Myocyte (in vitro differentiated cells): ENCODE measurements at regions not wholly inside any gene's neighbourhood (a gene's known extent, or its start where the extent isn't known, plus 50 kb on each side); places are given as distances from the start of the nearest gene placed in this dataset.
"Not testable (repeated sequence)": the region's sequence is repeated elsewhere in the genome, so short reads cannot be mapped to it uniquely, and the experiment has no call there.

Source experiments
- DNase-seq: peaks from one replicate; pipeline ENCODE4 v3.0.0-alpha.2; 2012; ENCODE audit warnings: low read depth

DNA sequence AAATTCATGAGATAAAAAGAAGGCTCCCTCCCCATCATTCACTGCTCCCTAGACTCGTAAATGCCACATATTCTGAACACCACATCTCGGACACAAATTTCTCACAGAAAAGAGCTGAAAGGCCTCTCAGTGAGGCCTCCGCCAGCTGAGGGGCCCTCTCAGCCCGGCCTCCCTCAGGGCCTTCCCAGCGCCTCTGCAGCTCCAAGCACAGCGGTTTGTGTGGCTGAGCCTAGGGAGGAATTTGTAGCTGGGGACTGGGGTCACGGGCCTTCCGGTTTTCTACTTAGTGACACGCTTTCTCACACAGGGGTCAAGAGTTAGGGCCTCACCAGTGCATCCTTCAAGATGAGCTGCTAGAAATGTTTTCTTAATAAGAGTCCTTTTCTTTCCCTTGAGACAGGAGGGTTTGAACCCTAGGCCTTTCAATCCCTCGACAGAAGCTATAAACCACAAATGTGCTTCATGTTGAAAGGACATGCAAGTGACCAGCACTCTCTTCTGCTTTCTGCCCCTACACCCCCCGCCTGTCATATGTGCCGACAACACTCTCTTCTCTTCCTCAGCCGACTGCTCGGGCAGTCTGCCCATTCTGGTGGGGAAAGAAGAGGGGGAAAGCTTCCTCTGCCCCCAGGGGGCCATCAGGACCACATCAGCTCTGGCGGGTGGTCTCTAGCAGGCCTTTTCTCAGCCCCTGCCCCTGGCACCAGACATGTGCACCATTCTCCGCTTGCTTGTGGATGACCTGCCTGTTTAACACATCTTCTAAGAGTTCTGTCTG is 104.9 kb downstream of the CHIC2 start:
- no peak for DNase-seq

DNA sequence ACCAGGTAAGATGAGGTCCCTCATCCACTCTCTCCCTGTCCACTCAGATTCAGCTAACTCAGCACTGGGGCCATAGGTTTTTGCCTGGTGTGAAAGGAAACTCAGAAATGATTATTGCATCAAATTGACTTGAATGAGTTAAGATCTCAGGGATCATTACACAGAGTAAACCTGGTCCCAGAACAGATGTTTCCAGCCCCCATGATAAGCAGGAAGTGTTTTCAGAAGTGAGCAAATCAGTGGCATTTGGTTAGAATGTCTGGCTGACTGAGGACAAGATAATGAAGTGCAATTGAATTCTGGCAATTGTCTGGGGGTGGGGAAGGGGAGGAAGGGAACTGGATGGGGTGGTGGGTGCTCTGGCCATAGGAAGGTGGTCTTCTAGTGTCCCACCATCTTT is 108.0 kb downstream of the CHIC2 start:
- DNase-seq = no peak

DNA sequence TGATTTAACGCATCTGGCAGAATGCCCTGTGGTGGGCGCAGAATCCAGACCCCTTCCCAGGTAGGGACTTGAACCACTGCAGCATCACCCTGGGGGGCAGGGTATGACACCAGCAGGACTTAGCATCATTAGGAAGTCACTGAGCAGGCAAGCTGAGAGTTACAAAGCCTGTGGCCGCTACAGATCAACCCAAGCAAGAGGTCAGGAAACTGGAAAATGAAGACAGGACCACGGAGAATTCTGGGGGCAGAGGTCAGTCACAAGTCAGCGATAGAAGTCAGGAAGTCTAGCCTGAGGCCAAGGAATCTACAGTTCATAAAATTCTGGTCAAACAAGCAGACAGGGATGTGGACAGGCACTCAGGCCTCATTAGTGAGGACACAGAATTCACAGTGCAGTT is 108.4 kb downstream of the CHIC2 start:
- DNase-seq = no peak

DNA sequence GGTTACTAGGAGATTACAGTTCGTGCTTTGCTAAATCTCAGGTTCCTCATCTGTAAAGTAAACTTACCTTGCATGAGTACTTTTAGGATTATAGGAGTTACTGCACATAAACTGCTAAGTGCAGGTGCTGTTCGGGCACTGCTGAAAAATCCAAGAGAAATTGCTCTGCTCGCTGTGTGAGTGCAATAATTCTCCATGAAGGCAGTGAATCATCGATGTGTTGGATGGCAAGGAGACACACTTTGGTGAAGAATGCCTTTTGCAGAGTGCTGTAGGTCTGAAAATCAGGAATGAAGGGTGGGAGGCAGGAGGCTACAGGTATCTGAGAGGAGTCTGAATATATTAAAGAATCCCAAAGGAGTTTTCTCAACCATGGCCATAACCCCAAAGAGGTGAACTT is 113.0 kb downstream of the CHIC2 start:
- DNase-seq = no peak

DNA sequence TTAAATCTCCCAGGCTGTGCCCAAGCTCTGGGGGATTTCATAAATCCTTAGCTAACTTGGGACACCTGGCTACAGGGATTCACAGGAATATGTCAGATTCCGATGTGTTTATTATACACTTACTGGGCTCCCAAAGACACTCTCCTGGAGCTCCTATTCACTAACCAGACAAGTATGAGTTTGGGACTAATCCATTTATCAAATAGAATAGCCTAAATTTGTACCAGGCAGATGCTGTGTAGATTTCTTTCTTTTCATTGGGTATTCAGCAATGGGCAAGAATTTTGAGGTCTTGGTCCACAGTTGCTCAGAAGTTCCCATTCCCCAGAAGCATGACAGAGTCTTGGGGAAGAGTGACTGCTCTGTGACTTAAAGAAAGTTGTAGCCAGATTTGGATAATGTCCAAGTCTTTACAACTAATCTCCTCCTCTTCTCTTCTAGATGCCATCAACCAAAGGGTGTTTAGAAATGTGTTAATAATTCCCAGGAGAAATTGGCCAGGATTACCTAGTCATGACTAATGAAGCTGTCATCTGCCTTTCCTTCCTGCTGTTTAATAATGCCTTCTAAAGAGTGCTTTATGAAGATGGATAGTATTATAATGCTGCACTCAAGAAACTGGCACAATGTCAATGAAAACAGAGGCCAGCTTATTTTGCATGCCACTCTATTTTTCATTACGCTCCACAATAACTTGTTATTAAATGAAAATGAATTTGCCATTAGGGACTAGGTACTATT is 120.9 kb downstream of the CHIC2 start:
- peak; percentile 51 for DNase-seq

DNA sequence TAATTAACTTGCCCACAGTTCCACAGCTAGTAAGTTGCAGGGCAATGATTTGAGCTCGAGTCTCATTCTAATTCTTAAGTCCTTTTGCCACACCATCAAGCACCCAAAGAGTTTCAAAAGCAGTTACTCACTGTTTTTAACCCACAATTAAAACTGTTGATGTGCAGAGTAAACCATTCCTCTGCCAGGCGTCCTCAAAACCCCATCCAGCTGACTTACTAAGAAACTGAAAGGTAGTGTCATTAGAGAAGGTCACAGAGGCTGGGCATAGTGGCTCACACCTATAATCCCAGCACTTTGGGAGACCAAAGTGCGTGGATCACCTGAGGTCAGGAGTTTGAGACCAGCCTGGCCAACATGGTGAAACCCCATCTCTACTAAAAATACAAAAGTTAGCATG is 121.7 kb downstream of the CHIC2 start:
- no peak for DNase-seq

DNA sequence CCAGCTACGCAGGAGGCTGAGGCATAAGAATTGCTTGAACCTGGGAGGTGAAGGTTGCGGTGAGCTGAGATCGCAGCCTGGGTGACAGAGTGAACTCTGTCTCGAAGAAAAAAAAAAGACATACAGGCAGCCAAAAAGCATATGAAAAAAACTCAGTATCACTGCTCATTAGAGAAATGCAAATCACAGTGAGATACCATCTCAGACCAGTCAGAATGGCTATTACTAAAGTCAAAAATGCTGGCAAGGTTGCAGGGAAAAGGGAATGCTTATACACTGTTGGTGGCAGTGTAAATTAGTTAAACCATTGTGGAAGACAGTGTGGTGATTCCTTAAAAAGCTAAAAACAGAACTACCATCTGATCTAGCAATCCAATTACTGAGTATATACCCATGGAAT is 123.1 kb downstream of the CHIC2 start:
- no peak for DNase-seq

DNA sequence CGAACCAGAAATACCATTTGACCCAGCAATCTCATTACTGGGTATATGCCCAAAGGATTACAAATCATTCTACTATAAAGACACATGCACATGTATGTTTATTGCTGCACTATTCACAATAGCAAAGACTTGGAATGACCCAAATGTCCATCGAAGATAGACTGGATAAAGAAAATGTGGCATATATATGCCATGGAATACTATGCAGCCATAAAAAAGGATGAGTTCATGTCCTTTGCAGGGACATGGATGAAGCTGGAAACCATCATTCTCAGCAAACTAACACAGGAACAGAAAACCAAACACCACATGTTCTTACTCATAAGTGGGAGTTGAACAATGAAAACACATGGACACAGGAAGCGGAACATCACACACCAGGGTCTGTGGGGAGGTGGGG is 124.5 kb downstream of the CHIC2 start:
- not testable (repeated sequence) for DNase-seq

DNA sequence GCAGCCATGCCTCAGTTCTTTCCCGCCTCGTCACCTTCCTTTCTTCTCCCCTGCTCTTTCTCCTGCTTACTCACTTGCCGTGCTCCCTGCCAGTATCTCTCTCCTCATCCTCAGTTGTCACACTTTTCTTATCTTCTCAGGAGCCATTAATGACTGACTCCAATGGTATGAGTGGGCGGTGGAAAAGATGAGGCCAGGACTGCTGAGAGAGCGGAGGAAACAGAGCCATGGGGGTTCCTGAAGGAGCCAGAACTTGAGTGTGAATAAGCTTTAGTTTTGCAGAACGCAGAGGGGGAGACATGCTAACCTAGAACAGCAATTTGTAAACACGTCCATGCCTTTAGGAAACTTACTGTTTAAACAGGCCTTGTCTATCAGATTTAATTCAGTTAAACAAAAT is 126.5 kb downstream of the CHIC2 start:
- DNase-seq = no peak

DNA sequence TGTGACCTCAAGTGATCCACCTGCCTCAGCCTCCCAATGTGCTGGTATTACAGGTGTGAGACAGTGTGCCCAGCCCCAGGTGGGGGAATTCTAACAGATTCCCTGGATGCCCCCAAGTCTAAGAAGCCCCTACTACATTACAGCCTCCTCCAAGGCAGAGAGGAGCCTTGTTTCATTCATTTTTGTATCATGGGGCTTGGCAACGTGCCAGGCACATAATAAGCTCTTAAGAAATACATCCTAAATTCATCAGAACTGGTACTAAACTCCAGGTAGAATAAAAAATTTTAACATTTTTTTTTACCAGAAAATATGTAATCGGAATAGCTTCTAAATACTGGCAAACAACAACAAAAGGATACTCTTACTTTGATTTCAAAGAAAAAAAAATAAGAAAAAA is 127.1 kb downstream of the CHIC2 start:
- no peak for DNase-seq

DNA sequence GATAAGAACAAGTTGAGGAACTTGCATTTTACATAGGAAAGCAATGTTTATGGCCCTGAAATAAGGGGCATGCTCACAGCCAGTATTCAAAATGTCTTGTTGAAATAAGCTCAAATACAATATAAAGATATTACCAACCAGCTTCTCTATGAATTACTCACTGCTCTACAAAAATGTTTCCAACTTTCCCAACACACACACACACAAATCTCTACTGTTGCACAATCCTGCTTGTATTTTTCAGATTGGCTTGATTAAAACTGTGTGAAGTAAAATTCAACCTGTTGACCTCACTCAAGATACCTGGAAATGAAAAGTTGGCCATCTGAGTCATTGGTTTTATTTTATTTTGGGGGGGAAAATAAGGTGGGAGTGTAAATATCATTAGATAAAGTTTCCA is 128.6 kb downstream of the CHIC2 start:
- no peak for DNase-seq

DNA sequence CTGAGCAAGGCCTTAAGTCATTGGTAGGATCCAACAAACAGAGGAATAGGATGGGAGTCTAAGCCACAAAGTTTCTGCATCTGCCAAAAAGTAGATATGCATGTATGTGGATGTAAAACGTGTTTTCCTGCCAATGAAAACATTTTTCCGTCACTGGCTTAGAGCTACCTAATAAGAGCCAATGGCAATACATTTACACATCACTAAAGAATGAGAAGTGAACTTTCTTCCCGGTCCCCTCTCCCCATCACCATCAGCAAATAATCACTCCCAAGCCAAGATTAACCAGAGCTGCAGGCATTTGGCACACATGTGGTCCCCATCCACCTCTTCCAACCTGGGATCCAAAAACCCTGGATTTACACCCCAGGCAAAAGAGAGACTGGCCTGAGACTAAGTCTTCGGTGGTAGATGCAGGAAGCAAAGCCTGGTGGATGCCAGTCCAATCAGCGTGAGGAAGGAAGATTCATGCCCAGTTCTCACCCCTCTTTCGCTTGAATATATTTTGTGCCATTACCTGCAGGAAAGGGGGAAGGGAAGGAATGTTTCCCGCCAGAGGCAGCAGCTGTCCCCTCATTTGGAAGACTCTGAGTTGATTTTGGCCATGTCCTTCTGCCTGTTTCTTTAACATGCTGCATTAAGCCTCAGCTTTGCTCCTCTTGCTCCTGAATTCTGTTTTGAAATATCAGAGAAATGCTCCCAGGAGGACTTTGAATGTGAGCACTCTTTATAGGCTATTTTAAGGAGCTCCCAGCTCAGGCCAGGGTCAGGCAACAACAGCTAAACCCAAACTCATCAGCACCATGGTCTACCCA is 131.4 kb downstream of the CHIC2 start:
- DNase-seq = no peak

DNA sequence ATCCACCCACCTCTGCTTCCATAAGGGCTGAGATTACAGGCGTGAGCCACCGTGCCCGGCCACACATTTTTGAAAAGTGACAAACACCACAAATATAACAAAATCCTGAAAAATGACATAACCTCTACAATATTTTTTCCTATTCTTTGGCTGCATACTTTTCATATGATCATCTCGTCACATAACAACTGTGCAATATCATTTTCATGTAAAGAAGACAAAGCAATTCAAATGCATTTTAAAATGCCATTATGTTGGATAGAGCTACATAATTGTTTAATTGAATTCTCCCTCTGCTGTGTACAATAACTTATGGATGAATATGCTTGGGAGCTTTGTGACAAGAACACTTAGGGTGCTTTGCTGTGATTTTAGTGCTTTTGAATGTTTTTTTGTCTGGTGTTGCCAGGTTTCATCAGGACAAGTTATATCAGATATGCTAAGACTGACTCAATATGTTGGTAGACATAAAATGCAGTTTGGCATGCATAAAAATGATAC is 132.9 kb downstream of the CHIC2 start:
- DNase-seq = no peak

DNA sequence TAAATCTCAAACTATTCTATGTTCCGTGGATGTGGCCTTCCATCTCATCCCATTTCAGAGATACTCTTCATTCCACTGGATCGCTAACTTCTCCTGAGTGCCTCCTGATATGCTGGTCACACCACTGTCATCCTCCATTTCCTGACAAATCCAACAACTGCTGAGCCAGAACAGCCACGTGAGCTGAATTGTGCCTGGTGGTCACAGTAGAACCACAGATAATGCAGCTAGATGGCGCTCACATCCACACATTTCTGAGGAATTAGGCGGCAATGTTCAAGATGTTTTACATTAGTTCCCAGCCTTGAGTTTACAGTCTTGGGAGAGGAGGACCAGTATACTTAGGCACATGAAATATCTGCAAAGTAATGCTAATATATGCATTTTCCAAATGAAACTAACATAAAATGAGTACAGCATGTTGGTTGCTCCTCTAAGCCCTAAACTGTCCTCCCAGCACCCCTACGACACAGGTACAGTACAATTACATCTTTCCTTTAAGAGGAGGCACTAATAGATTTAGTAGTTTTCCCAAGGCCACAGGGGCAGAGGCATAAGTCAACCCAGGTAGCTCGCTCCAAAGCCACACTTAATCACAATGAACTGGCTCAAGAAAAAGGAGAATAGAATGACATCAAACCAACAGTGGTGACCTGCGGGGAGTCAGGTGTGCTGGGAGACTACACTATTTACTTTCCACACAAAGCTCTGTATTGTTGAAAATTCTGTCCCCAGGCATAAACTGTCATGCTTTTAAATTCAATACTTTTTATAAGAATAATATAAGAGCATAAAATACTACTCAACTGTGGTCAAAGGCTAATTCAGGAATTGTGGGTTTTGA is 134.2 kb downstream of the CHIC2 start:
- DNase-seq = peak; percentile 90

DNA sequence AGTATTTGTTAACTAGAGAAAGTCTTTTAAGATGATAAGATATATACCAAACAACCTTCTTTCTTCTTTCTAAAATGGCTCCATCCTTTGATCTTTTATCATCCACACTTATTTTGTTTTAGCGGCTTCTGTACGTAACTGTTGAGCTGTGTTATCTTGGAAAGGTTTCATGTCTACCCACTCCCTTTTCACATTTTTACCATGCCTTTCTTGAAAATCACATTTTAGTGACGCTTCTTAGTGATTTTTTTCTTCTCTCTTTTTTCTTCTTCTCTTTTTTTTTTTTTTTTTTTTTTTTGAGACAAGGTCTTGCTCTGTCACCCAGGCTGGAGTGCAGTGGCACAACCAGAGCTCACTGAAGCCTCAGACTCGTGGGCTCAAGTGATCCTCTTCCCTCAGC is 135.1 kb downstream of the CHIC2 start:
- no peak for DNase-seq

DNA sequence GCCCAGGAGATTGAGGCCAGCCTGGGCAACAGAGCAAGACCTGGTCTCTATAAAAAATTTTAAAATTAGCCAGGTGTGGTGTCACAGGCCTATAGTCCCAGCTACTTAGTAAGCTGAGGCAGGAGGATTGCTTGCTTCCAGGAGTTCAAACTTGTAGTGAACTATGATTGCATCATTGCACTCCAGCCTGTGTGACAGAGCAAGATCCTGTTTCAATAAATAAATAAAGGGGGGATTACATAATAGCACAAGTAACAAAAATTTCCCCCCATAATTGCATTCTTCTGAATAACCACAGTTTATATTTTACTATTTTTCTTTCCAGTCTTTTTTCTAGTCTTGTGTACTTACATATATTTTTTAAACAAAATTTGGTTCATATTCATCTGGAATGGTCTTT is 135.6 kb downstream of the CHIC2 start:
- no peak for DNase-seq

DNA sequence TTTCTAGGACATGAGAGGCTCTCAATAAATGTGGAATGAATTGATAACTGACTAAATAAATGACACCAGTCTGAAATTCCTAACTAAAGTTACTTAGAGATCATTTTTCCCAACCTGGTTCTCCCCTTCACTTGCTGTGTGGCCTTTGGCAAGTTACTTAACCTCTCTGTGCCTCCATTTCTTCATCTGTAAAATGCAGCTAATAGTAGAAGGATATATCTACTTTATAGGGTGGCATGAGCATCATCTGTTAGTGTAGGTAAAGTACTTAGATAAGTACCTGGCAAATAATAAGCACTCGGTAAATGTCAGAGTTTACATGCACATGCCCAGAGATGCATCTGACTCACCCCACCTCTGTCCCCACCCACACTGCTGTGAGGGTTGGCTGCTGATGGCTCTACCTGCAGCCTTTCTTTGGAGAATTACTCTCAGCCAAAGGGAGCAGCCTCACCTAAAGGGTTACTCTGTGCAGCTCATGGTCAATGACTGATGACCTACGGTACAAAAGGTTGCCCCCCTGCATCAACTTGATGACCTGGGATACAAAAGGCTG is 139.3 kb downstream of the CHIC2 start:
- no peak for DNase-seq

DNA sequence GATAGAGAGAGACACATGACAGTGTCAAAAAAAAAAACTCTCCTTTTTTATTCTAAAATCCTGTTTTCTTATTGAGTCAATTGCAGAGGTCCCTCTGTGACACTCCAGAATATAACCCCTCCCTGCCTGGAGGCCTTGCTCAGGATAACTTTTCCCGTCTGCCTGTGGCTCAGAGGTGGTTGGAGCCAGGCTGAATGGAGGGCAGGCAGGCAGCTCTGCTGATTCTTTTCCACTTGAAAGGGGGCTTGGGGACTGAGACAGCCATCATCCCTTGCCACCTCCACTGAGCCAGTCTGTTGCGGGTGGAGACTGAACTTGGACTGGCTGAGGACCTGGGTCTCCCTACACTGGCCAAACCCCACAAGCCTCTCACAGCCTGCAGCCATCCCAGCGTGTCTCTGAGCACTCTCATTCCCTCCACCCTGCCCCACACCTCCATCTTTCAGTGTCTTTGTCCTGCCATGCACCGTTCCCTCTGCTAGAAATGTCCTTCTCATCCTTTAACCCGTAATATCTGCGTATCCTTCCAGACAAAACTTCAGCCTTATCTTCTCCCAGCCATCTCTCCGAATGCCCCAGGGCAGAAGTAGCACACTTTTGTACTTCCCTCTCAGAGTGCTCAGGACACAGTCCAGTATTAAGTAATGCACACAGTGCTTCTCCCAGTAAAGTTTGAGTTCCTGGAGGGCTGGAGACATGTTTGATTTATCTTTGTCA is 139.9 kb downstream of the CHIC2 start:
- no peak for DNase-seq

DNA sequence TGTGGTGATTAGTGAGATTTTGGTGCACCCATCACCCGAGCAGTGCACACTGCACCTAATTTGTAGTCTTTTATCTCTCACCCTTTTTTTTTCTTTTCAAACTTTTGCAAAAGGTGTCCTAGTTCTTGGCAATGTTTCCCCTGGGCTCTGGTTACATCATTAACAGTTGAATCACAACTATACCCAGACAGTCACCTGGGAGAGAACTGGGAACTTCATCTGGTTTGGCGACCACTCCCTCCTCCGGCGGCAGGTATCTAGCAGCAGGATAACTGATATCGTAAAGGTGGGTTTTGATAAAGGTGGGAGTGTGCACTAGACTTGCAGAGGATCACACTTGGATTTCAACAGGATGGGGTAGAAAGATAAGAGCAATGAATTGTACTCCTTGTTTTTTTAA is 140.5 kb downstream of the CHIC2 start:
- no peak for DNase-seq

DNA sequence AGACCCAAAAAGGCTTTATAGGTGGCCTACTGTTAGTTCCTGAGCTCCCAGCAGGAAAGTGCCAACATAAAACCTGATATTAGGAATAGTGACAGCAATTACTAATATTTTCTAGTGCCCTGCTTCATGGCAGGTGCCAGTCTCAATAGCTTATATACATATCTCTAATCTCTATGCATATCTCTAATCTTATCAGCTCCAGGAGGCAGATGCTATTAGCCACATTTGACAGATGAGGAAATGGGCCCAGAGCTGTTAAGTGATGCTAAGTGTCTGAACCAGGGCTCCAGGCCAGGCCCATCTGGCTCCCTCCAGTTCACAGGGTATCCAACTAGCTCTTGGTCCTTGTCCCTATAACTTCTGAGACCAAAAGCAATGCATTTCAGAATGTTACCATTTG is 142.5 kb downstream of the CHIC2 start:
- DNase-seq = no peak
